H1 (cell line): ENCODE measurements at regions not wholly inside any gene's neighbourhood (a gene's known extent, or its start where the extent isn't known, plus 50 kb on each side); places are given as distances from the start of the nearest gene placed in this dataset.

Source experiments
- CHD7 ChIP-seq: fragments of 300-600 bp; sonication (generic); IDR thresholded peaks from 2 replicates; pipeline ENCODE4 v1.7.1; 2012; ENCODE audit warnings: low read length, moderate library complexity, mild to moderate bottlenecking, inconsistent platforms; ENCODE audit not compliant: insufficient replicate concordance
- JUN ChIP-seq: IDR thresholded peaks from 2 replicates; pipeline ENCODE4 v1.6.1; 2011; ENCODE audit warnings: low read depth, mild to moderate bottlenecking, improper control_type of control experiment, low read length
- TCF12 ChIP-seq: IDR thresholded peaks from 2 replicates; pipeline ENCODE4 v1.6.1; 2011; ENCODE audit warnings: low read depth, mild to moderate bottlenecking, low read length

DNA sequence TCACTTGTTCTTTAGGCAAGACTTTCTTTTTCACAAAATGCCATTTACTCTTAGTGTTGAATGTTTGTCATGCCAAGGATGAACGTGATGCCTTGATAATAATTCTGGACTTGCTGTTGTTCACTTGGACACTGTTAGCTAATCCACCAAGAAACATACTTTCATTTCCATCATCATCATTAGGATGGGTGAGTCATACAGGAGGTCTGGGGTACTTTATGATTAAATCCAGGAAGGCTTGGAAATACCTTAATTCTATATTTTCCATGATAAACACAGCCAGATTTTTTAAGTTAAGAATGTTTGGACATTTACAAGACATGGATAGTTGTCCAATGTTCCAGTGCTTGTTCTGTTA, 260.7 kb upstream of the GIMD1 start (continued):
- TF ChIP-seq CHD7 (no peak), JUN (no peak), TCF12 (no peak)
